DND-41 (cell line): ENCODE measurements at regions not wholly inside any gene's neighbourhood (a gene's known extent, or its start where the extent isn't known, plus 50 kb on each side); places are given as distances from the start of the nearest gene placed in this dataset.

ENCODE experiments used
- ATAC-seq: fragments of 200-7000 bp; cut with Tn5 transposase; 3 replicates; pipeline ENCODE4 v1.9.1; 2021; ENCODE audit warnings: low read depth; ENCODE audit not compliant: insufficient read depth
- DNase-seq: peaks from one replicate; pipeline ENCODE4 v3.0.0-alpha.2; 2020
- H2AFZ ChIP-seq: 2 replicates; pipeline ENCODE4 v1.6.0; 2012; ENCODE audit warnings: low read depth, low read length
- H3K27ac ChIP-seq: 2 replicates; pipeline ENCODE4 v1.5.1; 2012; ENCODE audit warnings: low read length, inconsistent platforms
- H3K27me3 ChIP-seq: fragments of 200-600 bp; sonication (generic); 2 replicates; pipeline ENCODE4 v1.6.0; 2012; ENCODE audit warnings: low read length, mild to moderate bottlenecking, inconsistent platforms; ENCODE audit not compliant: insufficient read depth, poor library complexity
- H3K36me3 ChIP-seq: 2 replicates; pipeline ENCODE4 v1.5.1; 2012; ENCODE audit warnings: low read length, inconsistent platforms; ENCODE audit not compliant: insufficient read depth
- H3K4me1 ChIP-seq: 2 replicates; pipeline ENCODE4 v1.5.1; 2012; ENCODE audit warnings: mild to moderate bottlenecking, low read length; ENCODE audit not compliant: insufficient read depth
- H3K4me2 ChIP-seq: 2 replicates; pipeline ENCODE4 v1.6.0; 2012; ENCODE audit warnings: mild to moderate bottlenecking, moderate library complexity, low read length, inconsistent platforms; ENCODE audit not compliant: insufficient read depth
- H3K4me3 ChIP-seq, 2 experiments: fragments of 200-600 bp in 1 of 2; shearing (Covaris generic) in 1 of 2; 2 replicates each; pipeline ENCODE4 v1.5.1; 2012 to 2016; ENCODE audit warnings: inconsistent platforms in 2 of 2, low read length in 2 of 2, mild to moderate bottlenecking in 2 of 2, low read depth in 1 of 2, moderate library complexity in 1 of 2
- H3K79me2 ChIP-seq: 2 replicates; pipeline ENCODE4 v1.6.0; 2012; ENCODE audit warnings: low read length, inconsistent platforms; ENCODE audit not compliant: insufficient read depth
- H3K9ac ChIP-seq: 2 replicates; pipeline ENCODE4 v1.6.0; 2012; ENCODE audit warnings: low read depth, mild to moderate bottlenecking, inconsistent platforms, low read length, moderate library complexity
- H3K9me3 ChIP-seq: 2 replicates; pipeline ENCODE4 v1.5.1; 2012; ENCODE audit warnings: low read length, moderate library complexity, mild to moderate bottlenecking, inconsistent platforms; ENCODE audit not compliant: insufficient read depth, severe bottlenecking
- H4K20me1 ChIP-seq: 2 replicates; pipeline ENCODE4 v1.6.0; 2012; ENCODE audit warnings: low read length; ENCODE audit not compliant: insufficient read depth
- EZH2 ChIP-seq: IDR thresholded peaks from 3 replicates; pipeline ENCODE4 v1.6.1; 2012; ENCODE audit warnings: borderline replicate concordance, low read depth, mild to moderate bottlenecking, moderate library complexity, low read length, inconsistent platforms; ENCODE audit not compliant: severe bottlenecking
- TF ChIP-seq, protein P1 (sequence below): IDR thresholded peaks from 2 replicates; pipeline ENCODE4 v1.5.1; 2012; ENCODE audit warnings: borderline replicate concordance, low read length, moderate library complexity, mild to moderate bottlenecking; ENCODE audit not compliant: poor library complexity, severe bottlenecking; ENCODE audit errors: extremely low read depth

DNA sequence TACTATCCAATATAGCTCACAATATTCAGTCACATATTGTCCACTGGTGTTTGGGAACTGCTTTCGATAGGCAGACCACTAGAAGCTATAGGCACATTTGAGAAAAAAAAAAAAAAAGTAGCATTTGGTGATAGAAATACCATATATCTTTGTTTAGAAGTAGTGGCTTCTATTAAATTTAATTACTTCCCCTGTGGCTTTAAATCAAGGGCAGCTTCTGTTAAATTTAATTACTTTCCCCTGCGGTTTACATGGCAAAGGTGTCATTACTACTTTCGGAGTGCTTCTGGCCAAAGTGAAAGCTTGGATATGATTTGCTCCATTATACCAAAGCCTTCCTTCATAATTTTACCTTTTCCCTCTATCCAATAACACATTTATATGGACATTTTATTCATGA lies 229.9 kb downstream of the TTLL7 start:
- DNase-seq: no peak
- ATAC-seq: no peak
- H3K9ac ChIP-seq: no peak overlapping the region
- TF ChIP-seq, protein P1, sequence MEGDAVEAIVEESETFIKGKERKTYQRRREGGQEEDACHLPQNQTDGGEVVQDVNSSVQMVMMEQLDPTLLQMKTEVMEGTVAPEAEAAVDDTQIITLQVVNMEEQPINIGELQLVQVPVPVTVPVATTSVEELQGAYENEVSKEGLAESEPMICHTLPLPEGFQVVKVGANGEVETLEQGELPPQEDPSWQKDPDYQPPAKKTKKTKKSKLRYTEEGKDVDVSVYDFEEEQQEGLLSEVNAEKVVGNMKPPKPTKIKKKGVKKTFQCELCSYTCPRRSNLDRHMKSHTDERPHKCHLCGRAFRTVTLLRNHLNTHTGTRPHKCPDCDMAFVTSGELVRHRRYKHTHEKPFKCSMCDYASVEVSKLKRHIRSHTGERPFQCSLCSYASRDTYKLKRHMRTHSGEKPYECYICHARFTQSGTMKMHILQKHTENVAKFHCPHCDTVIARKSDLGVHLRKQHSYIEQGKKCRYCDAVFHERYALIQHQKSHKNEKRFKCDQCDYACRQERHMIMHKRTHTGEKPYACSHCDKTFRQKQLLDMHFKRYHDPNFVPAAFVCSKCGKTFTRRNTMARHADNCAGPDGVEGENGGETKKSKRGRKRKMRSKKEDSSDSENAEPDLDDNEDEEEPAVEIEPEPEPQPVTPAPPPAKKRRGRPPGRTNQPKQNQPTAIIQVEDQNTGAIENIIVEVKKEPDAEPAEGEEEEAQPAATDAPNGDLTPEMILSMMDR: no peak
- no peak for TF ChIP-seq EZH2
- no peak overlapping the region for H2AFZ ChIP-seq
- H3K9me3 ChIP-seq: no peaks in the 10 kb centered on the region
- H3K36me3 ChIP-seq: no peaks in the 10 kb centered on the region
- no peaks in the 10 kb centered on the region for H3K4me1 ChIP-seq
- H3K4me3 ChIP-seq: no peak overlapping the region
- no peaks in the 10 kb centered on the region for H3K27me3 ChIP-seq
- no peak overlapping the region for H3K27ac ChIP-seq
- no peaks in the 10 kb centered on the region for H4K20me1 ChIP-seq
- H3K79me2 ChIP-seq: no peaks in the 10 kb centered on the region
- H3K4me2 ChIP-seq: no peak overlapping the region

DNA sequence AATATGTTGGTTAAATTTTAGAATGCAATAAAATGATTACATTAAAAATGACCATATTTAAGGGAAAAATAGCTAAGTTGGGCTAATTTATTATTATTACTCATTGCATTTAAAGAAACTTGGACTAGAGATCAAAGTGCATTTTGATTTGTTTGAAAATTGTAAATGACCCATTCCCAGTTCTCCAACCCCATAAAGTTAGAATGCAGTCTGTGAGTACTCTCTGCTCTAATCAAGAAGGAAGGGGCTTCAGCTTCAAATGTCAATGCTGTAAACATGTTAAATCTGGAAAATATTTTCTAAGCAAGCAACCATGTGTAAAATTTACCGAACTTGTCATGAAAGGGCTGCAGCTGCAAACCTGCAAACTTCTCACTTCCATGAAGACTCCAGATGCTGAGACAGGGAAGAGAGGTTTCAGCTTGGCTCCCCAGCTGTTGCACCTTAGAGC lies 232.7 kb downstream of the TTLL7 start:
- H4K20me1 ChIP-seq: no peaks in the 10 kb centered on the region
- no peak overlapping the region for H3K27ac ChIP-seq
- no peaks in the 10 kb centered on the region for H3K9me3 ChIP-seq
- no peak overlapping the region for H2AFZ ChIP-seq
- H3K9ac ChIP-seq: no peak overlapping the region
- no peak overlapping the region for H3K4me2 ChIP-seq
- no peaks in the 10 kb centered on the region for H3K79me2 ChIP-seq
- no peaks in the 10 kb centered on the region for H3K27me3 ChIP-seq
- no peaks in the 10 kb centered on the region for H3K36me3 ChIP-seq
- DNase-seq: no peak
- H3K4me3 ChIP-seq: no peak overlapping the region
- ATAC-seq: no peak
- TF ChIP-seq EZH2: no peak
- TF ChIP-seq, protein P1: no peak
- no peaks in the 10 kb centered on the region for H3K4me1 ChIP-seq

DNA sequence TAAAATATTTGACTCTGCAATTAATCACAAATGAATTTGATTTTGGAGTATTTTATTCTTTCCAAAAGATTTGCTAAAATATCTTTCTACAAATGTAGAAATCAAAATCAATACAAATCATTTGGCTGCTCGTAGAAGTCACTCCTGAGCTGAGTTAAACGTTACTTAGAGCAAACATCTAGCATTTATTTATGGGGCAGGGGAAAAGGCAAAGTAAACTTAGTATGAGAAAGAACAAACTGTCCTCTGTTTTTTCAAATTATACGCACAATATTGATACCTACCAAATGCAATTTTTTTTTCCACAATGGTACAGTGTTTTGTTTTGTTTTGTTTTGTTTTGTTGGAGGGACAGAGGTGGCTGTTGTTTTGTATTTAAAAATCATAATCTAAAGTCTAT lies 233.8 kb downstream of the TTLL7 start:
- H3K4me3 ChIP-seq: no peak overlapping the region
- no peak for ATAC-seq
- no peak overlapping the region for H3K27ac ChIP-seq
- TF ChIP-seq EZH2: no peak
- TF ChIP-seq, protein P1: no peak
- no peak overlapping the region for H2AFZ ChIP-seq
- no peaks in the 10 kb centered on the region for H3K79me2 ChIP-seq
- H3K36me3 ChIP-seq: no peaks in the 10 kb centered on the region
- H3K4me2 ChIP-seq: no peak overlapping the region
- H3K9ac ChIP-seq: no peak overlapping the region
- H3K27me3 ChIP-seq: no peaks in the 10 kb centered on the region
- no peaks in the 10 kb centered on the region for H4K20me1 ChIP-seq
- no peaks in the 10 kb centered on the region for H3K4me1 ChIP-seq
- H3K9me3 ChIP-seq: no peaks in the 10 kb centered on the region
- no peak for DNase-seq

DNA sequence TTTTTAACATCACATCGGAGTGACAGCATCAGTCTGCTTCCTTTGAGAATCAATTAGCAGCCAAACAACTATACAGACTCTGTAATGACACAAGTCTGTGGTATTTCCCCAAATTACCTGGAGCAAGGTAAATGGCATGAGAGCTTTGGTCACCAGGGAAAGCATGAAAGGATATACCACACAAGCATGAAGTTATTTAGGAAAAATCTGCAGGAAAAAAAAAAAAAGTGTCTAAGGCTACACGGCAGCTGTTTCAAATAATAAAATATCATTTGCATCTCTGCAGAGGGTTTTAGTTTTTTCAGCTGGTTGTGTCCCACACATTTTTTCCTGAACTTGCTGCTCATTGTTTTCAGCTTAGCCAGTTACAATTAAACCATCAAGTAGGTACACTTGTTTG lies 234.7 kb downstream of the TTLL7 start:
- no peak overlapping the region for H3K4me3 ChIP-seq

More for the DNA sequence above, 234.7 kb downstream of the TTLL7 start:
- H3K9me3 ChIP-seq: no peaks in the 10 kb centered on the region
- H3K27me3 ChIP-seq: no peaks in the 10 kb centered on the region
- DNase-seq (no peak), ATAC-seq (no peak)
- H4K20me1 ChIP-seq: no peaks in the 10 kb centered on the region
- no peak overlapping the region for H2AFZ ChIP-seq
- H3K36me3 ChIP-seq: no peaks in the 10 kb centered on the region
- H3K4me2 ChIP-seq: no peak overlapping the region
- TF ChIP-seq EZH2: no peak
- TF ChIP-seq, protein P1: no peak
- no peak overlapping the region for H3K27ac ChIP-seq
- H3K79me2 ChIP-seq: no peaks in the 10 kb centered on the region
- no peak overlapping the region for H3K9ac ChIP-seq
- no peaks in the 10 kb centered on the region for H3K4me1 ChIP-seq
